HepG2 (cell line): ENCODE measurements at regions not wholly inside any gene's neighbourhood (a gene's known extent, or its start where the extent isn't known, plus 50 kb on each side); places are given as distances from the start of the nearest gene placed in this dataset.

Source experiments
- ATAC-seq: fragments of 200-7000 bp; cut with Tn5 transposase; 3 replicates; pipeline ENCODE4 v1.9.1; 2020; ENCODE audit warnings: mild to moderate bottlenecking, moderate library complexity
- BruUV-seq: library from RNA; stranded (reverse); fragments of 400-500 nt; replicated peaks from 2 replicates; lab custom pipeline; 2021; lab: Mats Ljungman, UMichigan
- CTCF ChIA-PET: fragments of 300-600 bp; formaldehyde crosslinking; extraction: SDS; loops from one replicate; lab custom pipeline; 2021; ENCODE audit warnings: low total read pairs, inconsistent platforms, low intra/inter-chr PET ratio; lab: Yijun Ruan, JAX
- POLR2A ChIA-PET: fragments of 350-600 bp; sonication (Branson Sonifier 250); formaldehyde crosslinking; loops from one replicate; lab custom pipeline; 2020; ENCODE audit warnings: antibody characterized with exemption, inconsistent platforms; lab: Yijun Ruan, JAX
- DNase-seq: peaks from one replicate; pipeline ENCODE4 v3.0.0-alpha.2; 2015; ENCODE audit warnings: low spot score
- FAIRE-seq: peaks from 3 replicates; lab custom pipeline; 2011; peaks lifted over from hg19 to GRCh38; lab: Jason Lieb, UNC
- H2AFZ ChIP-seq: one replicate; pipeline ENCODE4 v1.6.1; 2011; ENCODE audit warnings: low read length, inconsistent platforms
- H3K27ac ChIP-seq: fragments of 300-600 bp; 3 replicates; pipeline ENCODE4 v1.8.0; 2011; ENCODE audit warnings: mixed run types, mild to moderate bottlenecking, mixed read lengths, low read length, inconsistent platforms; ENCODE audit not compliant: insufficient read depth; ENCODE audit errors: extremely low read length
- H3K27me3 ChIP-seq, 2 experiments: fragments of 200-600 bp in 1 of 2; 2 replicates in 1 of 2; 3 replicates in 1 of 2; pipeline versions ENCODE4 v1.6.0 to v1.8.0; 2011; ENCODE audit warnings: low read length in 2 of 2, mild to moderate bottlenecking in 2 of 2, moderate library complexity in 2 of 2, inconsistent platforms in 1 of 2; ENCODE audit not compliant: insufficient read depth in 2 of 2, control insufficient read depth in 1 of 2
- H3K36me3 ChIP-seq, 2 experiments: fragments of 200-600 bp in 1 of 2; replicated peaks in 1 of 2; 2 replicates in 1 of 2; 3 replicates in 1 of 2; pipeline versions ENCODE4 v1.5.1 to v1.8.0; 2011; ENCODE audit warnings: low read length in 2 of 2, inconsistent platforms in 1 of 2; ENCODE audit not compliant: insufficient read depth in 2 of 2, control insufficient read depth in 1 of 2
- H3K4me1 ChIP-seq: 2 replicates; pipeline ENCODE4 v1.5.1; 2012; ENCODE audit warnings: low read length, inconsistent platforms; ENCODE audit not compliant: insufficient read depth
- H3K4me2 ChIP-seq: 2 replicates; pipeline ENCODE4 v1.6.0; 2011; ENCODE audit warnings: low read depth, low read length, inconsistent platforms
- H3K4me3 ChIP-seq, 3 experiments: fragments of 200-600 bp in 1 of 3; sonication (generic), shearing (Covaris generic) in 1 of 3; replicated peaks in 1 of 3; 2 replicates each; pipeline ENCODE4 v1.5.1; 2011 to 2016; ENCODE audit warnings: low read length in 3 of 3, inconsistent platforms in 2 of 3, low read depth in 2 of 3, mild to moderate bottlenecking in 2 of 3, control low read depth in 1 of 3, mixed read lengths in 1 of 3; ENCODE audit not compliant: insufficient read depth in 1 of 3
- H3K79me2 ChIP-seq: one replicate; pipeline ENCODE4 v1.6.1; 2011; ENCODE audit warnings: low read length, inconsistent platforms; ENCODE audit not compliant: insufficient read depth
- H3K9ac ChIP-seq: 2 replicates; pipeline ENCODE4 v1.6.0; 2011; ENCODE audit warnings: mild to moderate bottlenecking, low read depth, low read length, inconsistent platforms; ENCODE audit not compliant: insufficient read depth
- H3K9me3 ChIP-seq: 2 replicates; pipeline ENCODE4 v1.5.1; 2012; ENCODE audit warnings: mild to moderate bottlenecking, low read length
- H4K20me1 ChIP-seq: 2 replicates; pipeline ENCODE4 v1.6.0; 2011; ENCODE audit warnings: inconsistent platforms, mild to moderate bottlenecking, low read length, moderate library complexity; ENCODE audit not compliant: insufficient read depth
- BCL6 ChIP-seq: IDR thresholded peaks from 2 replicates; pipeline ENCODE4 v1.6.1; 2016; ENCODE audit warnings: missing genetic modification reagents, missing compliant biosample characterization
- CENPX ChIP-seq: sonication (generic); formaldehyde crosslinking; IDR thresholded peaks from 2 replicates; pipeline ENCODE4 v1.9.0; 2021; ENCODE audit warnings: mild to moderate bottlenecking, missing genetic modification reagents, moderate library complexity
- CHCHD3 ChIP-seq: sonication (generic); formaldehyde crosslinking; IDR thresholded peaks from 2 replicates; pipeline ENCODE4 v1.8.0; 2022; ENCODE audit warnings: mild to moderate bottlenecking, missing genetic modification reagents, moderate library complexity
- GTF3A ChIP-seq: sonication (generic); formaldehyde crosslinking; conservative IDR thresholded peaks from 2 replicates; pipeline ENCODE4 v1.4.0; 2020; ENCODE audit warnings: mild to moderate bottlenecking, missing genetic modification reagents
- NCOA2 ChIP-seq: sonication (generic); formaldehyde crosslinking; IDR thresholded peaks from 2 replicates; pipeline ENCODE4 v1.8.0; 2022; ENCODE audit warnings: inconsistent platforms
- NRL ChIP-seq: sonication (generic); formaldehyde crosslinking; IDR thresholded peaks from 2 replicates; pipeline ENCODE4 v1.5.0; 2020; ENCODE audit warnings: missing genetic modification reagents, mild to moderate bottlenecking, moderate library complexity, borderline replicate concordance
- RFX5 ChIP-seq: IDR thresholded peaks from 2 replicates; pipeline ENCODE4 v1.6.1; 2011; ENCODE audit warnings: low read depth, low read length, improper control_type of control experiment
- ZNF260 ChIP-seq: sonication (generic); formaldehyde crosslinking; IDR thresholded peaks from 2 replicates; pipeline ENCODE4 v1.4.0; 2020; ENCODE audit warnings: missing genetic modification reagents, low read depth, mild to moderate bottlenecking, borderline replicate concordance
- WGBS: methylation state at CpG from one replicate; pipeline ENCODE4 v1.1.6; 2017; ENCODE audit warnings: low lambda C conversion rate; 5-methylcytosine and 5-hydroxymethylcytosine counted together
- in situ Hi-C: cut with HindIII; loops from 2 replicates; pipeline ENCODE4 v1.10.0; 2017; ENCODE audit warnings: low pct_unique_long_range_greater_than_20kb; ENCODE audit not compliant: extremely low pct_ligation_motif_present
- intact Hi-C: fragments of 100-400 bp; cut with micrococcal nuclease; formaldehyde crosslinking; loops from one replicate; pipeline ENCODE4 v1.10.0; 2022; ENCODE audit not compliant: unreplicated experiment
- TF ChIP-seq, protein P1 (sequence below): sonication (generic); formaldehyde crosslinking; IDR thresholded peaks from 2 replicates; pipeline ENCODE4 v1.4.0; 2020; ENCODE audit warnings: mild to moderate bottlenecking, missing genetic modification reagents
- TF ChIP-seq, protein P2 (sequence below): sonication (generic); formaldehyde crosslinking; IDR thresholded peaks from 2 replicates; pipeline ENCODE4 v1.4.0; 2020; ENCODE audit warnings: mild to moderate bottlenecking, missing genetic modification reagents
- TF ChIP-seq, protein P3 (sequence below): sonication (generic); formaldehyde crosslinking; IDR thresholded peaks from 2 replicates; pipeline ENCODE4 v1.8.1; 2023; ENCODE audit warnings: missing genetic modification reagents, mild to moderate bottlenecking, borderline replicate concordance

- DNase-seq (no peak), FAIRE-seq (no peak), ATAC-seq (no peak)
- H3K27ac ChIP-seq = no peak overlapping the region
- in situ Hi-C loops (no loop called here), intact Hi-C loops (no loop called here)
- no peaks in the 10 kb centered on the region for H4K20me1 ChIP-seq
- H3K4me1 ChIP-seq = peaks cover 13% of the 10 kb centered on the region
- H2AFZ ChIP-seq = no peak overlapping the region
- 4% methylated on average over 3 of the region's 3 CpGs for WGBS
- TF ChIP-seq CENPX (CRISPR knock-in tag) = no peak
- TF ChIP-seq, protein P1, sequence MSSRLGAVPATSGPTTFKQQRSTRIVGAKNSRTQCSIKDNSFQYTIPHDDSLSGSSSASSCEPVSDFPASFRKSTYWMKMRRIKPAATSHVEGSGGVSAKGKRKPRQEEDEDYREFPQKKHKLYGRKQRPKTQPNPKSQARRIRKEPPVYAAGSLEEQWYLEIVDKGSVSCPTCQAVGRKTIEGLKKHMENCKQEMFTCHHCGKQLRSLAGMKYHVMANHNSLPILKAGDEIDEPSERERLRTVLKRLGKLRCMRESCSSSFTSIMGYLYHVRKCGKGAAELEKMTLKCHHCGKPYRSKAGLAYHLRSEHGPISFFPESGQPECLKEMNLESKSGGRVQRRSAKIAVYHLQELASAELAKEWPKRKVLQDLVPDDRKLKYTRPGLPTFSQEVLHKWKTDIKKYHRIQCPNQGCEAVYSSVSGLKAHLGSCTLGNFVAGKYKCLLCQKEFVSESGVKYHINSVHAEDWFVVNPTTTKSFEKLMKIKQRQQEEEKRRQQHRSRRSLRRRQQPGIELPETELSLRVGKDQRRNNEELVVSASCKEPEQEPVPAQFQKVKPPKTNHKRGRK (CRISPR knock-in tag) = no peak
- no peak for TF ChIP-seq BCL6
- TF ChIP-seq GTF3A (CRISPR knock-in tag) = no peak
- no peak for TF ChIP-seq CHCHD3 (CRISPR knock-in tag)
- TF ChIP-seq RFX5 = no peak
- TF ChIP-seq NCOA2 (CRISPR knock-in tag) = no peak
- TF ChIP-seq, protein P2, sequence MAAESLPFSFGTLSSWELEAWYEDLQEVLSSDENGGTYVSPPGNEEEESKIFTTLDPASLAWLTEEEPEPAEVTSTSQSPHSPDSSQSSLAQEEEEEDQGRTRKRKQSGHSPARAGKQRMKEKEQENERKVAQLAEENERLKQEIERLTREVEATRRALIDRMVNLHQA (CRISPR knock-in tag) = no peak
- TF ChIP-seq ZNF260 (CRISPR knock-in tag) = no peak
- no peak for TF ChIP-seq NRL (CRISPR knock-in tag)
- TF ChIP-seq, protein P3, sequence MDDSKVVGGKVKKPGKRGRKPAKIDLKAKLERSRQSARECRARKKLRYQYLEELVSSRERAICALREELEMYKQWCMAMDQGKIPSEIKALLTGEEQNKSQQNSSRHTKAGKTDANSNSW (CRISPR knock-in tag) = no peak
- no peak overlapping the region for H3K4me2 ChIP-seq
- no peak overlapping the region for H3K4me3 ChIP-seq
- no peaks in the 10 kb centered on the region for H3K79me2 ChIP-seq
- no peaks in the 10 kb centered on the region for H3K36me3 ChIP-seq
- H3K9ac ChIP-seq = no peak overlapping the region
- H3K27me3 ChIP-seq = peaks cover 4 to 29% of the 10 kb centered on the region in 2 experiments
- ChIA-PET CTCF (no interaction called here), POLR2A (no interaction called here)
- no peaks in the 10 kb centered on the region for H3K9me3 ChIP-seq
- no TSS peak for BruUV-seq
These were observed 88.2 kb upstream of the EPB41L3 start for GRCh38 chr18:5632041-5632440.
